Right ventricle myocardium superior (tissue), 1 donor: ENCODE measurements at regions not wholly inside any gene's neighbourhood (a gene's known extent, or its start where the extent isn't known, plus 50 kb on each side); places are given as distances from the start of the nearest gene placed in this dataset.
A peak's percentile ranks its signal among the peaks of the same experiment; 100 is the strongest.

Source experiments
- ATAC-seq: fragments of 200-7000 bp; cut with Tn5 transposase; one replicate; pipeline ENCODE4 v1.9.1; 2020; ENCODE audit warnings: mild to moderate bottlenecking; ENCODE audit not compliant: poor library complexity
- DNase-seq: peaks from one replicate; pipeline ENCODE4 v3.0.0-alpha.2; 2020
- intact Hi-C: fragments of 100-400 bp; cut with DNase I; formaldehyde crosslinking; loops from one replicate; pipeline ENCODE4 v1.11.2; 2022
- donor health status: DM: no; HTN: yes; CAD: no; lungs with severe emphysema.

DNA sequence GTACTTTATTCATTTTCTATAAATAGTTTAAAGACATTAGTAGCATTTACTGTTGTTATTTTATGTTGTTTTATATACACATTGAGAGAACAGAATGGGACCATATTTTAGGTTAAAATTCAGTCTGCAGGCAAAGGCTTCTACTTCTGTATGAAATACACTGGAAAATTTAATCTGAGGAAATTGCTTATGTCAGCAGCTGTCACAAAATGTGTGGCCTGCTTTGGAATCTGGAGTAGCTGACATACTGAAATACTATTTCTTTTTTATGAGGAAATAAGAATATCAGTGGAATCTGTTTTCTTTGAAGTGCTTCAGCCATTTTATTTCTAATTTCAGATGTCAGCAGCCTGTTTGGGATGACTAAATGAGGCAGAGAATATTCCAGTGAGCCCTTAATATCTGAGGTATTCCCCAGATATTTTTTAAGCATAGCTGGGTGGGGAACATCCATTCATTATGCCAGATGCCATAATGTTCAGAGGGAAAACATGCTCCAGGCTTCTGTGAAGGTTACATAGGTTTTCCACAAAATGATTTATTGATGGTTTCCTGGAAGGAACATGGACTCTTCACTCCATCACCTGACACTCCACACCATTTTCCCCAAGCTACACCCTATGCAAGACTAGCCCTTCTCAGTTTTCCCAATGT lies 267.1 kb downstream of the ARL4A start:
- no peak for ATAC-seq
- intact Hi-C loops: no loop called here
- DNase-seq: no peak

DNA sequence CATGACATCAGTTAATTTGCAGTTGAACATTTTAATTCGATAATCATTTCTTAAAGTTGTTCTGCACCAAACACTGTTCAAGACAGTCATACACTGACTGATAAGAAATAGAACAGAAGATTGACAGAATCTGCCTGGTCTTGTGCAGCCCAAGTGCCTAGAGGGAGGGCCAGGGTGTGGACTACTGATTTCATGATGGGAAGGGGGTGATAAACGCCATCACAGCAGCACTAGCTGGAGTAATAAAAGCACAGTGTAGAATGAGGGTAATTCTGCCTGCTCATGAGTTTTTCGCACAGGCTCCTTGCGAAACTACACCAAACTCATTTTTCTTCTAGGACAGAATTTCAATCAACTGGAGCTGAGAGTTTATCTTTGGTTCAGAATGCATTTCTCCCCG lies 270.1 kb downstream of the ARL4A start:
- no peak for DNase-seq
- intact Hi-C loops: no loop called here
- ATAC-seq: no peak

DNA sequence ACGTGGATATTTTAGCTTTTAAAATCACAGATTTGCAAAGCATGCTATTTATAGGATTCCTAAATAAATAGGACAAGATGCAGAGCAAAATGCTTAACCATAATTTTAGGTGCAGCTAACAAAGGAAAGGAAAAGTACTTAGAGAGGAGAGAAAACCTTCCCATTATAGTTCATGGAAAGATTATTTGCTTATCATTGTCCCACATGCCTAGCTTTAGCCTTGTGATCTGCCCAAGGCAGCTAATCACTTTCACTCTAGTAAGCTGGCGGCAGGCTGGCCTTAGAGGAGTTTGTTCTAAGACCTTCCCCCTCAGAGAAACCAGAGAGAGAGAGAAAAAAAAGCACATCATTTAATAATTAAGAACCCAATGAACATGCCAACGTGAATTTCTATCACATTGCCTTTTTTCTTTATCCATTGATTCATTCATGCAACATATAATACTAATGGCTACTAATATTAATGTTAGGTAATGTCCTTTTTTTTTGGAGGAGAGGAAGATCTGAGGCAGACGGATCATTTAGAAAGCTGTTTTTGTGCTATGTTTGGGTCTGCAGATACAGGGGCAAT lies 274.6 kb downstream of the ARL4A start:
- ATAC-seq (peak; percentile 74), DNase-seq (no peak)
- intact Hi-C loops: no loop called here

DNA sequence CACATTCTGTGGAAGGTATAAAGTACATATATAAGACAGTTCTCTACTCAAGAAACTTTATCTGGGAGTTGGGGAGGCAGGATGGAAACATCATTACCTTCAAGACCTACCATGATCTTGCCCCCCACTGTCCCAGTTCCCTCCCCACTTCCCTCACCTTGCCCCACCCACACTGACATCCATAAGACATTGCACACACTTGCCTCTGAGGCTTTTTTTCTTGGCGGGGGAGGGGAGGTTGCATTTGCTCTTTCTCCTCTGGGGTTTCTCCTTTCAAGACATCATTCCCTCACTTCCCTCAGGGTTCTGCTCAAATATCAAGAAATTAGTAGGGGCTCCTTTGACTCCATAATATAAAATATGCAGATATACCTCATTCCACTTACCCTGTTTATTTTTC lies 276.0 kb downstream of the ARL4A start:
- DNase-seq (no peak), ATAC-seq (no peak)
- intact Hi-C loops: no loop called here

DNA sequence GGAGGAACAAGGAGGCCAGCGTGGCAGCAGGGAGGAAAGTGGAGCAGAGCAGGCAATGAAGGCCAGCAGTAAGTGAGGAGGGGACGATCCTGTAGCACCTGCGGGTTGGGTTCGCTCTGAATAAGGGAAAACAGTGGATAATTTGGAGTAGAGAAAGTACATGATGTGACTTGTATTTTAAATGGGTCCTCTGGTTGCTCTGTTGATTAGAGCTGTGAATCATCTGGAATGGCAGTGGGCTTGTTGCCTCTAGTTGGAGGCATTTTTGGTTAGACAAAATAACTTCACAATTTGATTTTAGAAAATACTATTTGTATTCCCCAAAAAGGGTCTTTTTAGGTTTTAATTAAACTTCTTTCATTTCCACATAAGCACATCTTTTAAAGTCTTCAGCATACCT lies 277.4 kb downstream of the ARL4A start:
- ATAC-seq (no peak), DNase-seq (no peak)
- intact Hi-C loops: no loop called here

DNA sequence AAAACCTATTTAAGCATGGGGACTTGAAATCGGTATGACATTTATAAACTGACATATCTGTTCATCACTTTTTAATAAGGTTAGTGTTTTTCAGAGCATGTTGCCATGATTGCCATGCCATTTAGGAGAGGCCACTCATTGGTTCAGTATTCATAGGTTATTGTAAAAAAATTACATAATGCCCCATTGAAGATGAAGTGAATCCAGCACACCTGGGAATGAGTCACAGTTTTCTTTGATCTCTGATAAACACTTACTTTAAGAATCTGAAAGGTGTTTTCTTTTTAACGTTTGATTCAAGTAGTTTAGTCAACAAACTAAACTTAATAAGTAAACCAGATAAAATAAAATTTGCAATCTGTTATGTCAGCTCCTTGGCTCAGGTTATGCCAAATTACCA lies 278.3 kb downstream of the ARL4A start:
- intact Hi-C loops: no loop called here
- ATAC-seq (no peak), DNase-seq (no peak)

DNA sequence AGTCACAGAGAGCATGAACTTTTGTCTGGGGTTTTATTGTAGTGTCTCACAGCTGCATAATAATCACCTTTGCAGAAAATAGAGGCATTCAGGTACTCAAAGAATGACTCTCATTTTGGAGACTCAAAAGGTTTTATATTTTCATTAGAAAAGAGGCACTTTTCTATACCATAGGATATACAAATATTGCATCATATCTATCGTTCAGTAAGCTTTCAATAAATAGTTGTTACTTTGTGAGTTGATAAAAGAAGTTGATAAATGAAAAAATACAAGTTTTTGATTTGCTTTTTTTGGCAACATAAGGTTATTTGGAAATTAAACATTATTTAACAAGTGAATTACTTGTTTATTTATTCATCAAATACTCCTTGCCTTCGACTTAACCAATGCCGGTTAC lies 279.9 kb downstream of the ARL4A start:
- DNase-seq: no peak
- intact Hi-C loops: no loop called here
- ATAC-seq: no peak

DNA sequence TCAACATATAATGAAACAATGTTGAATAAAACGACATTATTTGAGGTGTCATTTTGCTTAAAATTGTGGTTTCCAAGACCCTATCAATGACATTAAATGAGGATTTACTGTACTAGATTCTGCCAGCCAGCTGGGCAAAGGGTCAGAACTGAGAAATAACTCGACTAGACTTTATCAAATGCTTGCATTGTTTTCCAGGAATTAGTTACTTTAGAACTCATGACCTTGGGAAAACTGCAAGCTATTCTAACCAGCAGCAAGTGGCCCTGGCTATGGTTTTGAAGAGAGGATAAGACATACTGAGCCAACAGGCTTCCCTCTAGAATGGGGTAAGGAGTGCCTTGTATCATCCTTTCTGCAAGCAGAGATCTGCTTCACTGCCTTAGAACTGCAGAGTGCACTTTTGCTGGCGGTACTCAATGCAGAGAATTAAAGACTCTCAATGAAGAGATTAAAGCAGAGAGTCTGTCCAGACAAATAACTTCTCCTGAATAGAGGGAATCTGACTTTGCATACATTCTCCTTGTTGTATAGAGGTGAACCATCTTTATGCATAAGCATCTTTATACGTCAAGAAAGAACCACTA lies 281.5 kb downstream of the ARL4A start:
- intact Hi-C loops: no loop called here
- ATAC-seq (no peak), DNase-seq (no peak)

DNA sequence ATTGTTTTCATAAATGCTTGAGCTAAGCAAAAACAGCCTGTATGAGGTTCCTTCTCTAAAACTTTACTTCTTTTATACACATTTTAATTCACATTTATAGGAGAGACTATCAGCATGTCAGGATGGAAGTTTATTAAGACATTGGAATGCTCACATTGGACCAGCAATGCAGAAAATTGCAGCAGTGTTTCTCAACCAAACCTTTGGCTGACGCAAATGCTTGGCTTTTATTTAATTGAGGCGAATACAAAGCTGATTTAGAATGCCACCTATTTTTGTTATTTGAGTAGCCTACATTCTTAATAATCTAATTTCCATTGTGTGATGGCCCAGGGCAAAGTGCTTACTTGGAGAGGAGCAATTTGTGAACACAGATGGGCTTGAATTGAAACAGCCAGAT lies 283.2 kb downstream of the ARL4A start:
- ATAC-seq (no peak), DNase-seq (no peak)
- intact Hi-C loops: no loop called here

DNA sequence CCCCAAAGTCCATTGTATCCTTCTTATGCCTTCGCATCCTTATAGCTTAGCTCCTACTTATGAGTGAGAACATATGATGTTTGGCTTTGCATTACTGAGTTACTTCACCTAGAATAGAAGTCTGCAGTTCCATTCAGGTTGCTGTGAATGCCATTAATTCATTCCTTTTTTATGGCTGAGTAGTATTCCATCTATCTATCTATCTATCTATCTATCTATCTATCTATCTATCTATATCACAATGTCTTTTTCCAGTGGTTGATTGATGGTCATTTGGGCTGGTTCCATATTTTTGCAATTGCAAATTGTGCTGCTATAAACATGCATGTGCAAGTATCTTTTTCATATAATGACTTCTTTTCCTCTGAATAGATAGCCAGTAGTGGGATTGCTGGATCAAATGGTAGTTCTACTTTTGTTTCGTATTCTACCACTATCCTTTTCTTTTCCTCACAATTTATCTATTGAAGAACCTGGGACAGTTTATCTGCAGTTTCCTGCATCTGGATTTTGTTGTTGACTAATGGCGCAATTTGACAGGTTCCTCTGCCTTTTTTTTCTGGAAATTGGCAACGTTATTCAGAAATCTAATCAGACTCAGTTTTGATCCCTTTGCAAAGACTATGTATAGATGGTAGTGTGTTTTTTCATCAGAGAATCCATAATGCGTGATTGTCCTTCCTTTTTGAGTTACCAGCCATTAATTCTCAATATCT lies 287.2 kb downstream of the ARL4A start:
- ATAC-seq: no peak
- intact Hi-C loops: no loop called here
- no peak for DNase-seq

DNA sequence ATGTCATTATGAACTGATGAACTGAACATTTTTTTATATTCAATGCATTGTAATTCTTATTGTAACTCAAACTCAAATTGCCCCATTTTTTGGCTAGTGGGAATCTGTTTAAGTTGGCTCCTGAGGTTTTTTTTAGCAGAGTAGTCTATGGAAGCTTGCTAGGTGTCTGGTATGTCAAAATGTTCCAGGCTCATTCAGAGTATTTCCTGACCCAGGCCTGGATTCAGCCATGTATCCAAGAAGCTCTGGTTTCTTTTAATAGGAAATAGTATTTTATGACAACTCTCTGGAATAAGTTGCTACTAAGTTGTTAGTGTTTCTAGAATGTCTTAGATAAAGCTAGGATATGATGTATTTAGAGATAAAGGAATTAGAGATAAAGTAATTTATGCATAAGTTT lies 288.0 kb downstream of the ARL4A start:
- DNase-seq (no peak), ATAC-seq (no peak)
- intact Hi-C loops: no loop called here

DNA sequence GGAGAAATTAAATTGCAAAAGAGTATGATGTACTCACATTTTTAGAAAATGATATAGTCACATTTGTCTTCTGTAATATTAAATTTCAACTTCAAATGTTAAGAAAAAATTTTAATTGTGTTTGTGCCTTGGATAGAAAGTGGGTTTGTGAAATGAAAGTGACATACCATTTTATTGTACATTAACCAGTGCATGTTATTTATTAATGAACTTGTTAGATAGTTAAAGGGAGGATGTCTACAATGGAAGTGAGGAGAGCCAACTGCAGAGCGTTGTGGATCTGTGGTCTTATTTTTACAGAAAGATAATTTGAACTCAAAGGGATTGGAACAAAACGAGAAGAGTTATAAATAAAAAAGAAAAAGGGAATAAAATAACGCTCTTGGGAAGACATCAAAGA lies 291.7 kb downstream of the ARL4A start:
- intact Hi-C loops: no loop called here
- no peak for DNase-seq
- no peak for ATAC-seq

DNA sequence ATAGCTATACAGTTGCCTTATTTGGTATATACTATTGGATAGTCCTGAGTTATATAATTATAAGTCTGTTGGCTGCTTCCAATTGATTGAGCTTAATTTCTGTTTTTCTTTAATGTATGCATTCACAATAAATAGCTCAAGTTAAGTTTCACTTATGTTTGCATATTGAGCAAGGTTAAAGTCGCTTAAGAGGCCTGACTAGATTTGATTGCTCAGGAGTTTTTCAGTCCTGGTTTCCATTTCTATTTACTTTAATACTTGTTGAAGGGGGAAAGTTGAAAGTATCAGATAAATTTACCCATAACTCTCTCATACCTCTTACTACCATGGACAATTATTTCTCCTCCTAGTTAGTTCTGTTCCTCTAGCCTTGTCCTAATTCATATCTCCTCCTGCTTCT lies 294.7 kb downstream of the ARL4A start:
- DNase-seq (no peak), ATAC-seq (no peak)
- intact Hi-C loops: no loop called here

DNA sequence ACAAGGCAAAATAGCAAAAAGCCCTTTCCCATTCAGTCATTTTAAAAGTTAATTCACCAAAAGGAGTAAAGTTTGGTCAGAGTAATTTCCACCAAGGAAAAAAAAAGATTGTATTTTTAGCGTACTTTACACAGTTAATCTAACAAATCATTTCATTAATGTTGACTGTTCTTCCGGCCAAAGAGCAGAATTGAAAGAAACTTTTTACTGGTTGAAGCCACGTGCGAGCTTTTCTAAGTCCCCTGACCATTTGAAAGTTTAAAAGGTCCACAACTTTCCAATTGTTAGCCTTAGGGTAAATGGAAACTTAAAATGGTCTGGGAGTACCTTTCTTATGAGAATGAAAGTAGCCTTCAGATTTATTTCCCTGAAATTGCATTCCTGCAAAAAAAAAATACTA lies 296.7 kb downstream of the ARL4A start:
- DNase-seq (no peak), ATAC-seq (no peak)
- intact Hi-C loops: no loop called here

DNA sequence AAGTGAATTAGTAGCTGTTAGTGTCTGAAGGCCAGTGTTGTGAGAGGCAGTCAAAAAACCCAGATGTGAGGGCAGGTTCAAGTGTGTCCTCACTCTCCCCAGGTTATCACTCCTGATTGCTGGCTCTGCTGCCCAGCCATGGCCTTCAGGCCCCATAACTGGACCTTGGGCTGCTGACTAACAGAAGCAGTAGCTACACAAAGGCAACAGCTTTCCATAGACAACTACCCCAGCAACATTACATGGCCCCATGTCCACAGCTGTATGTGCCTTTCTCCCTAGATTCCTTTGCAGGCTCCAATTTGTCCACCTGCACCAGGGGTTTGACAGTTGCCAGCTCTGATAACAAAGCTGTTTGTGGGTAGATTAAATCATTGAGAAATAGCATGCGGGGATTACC lies 297.8 kb downstream of the ARL4A start:
- intact Hi-C loops: no loop called here
- DNase-seq (no peak), ATAC-seq (no peak)

DNA sequence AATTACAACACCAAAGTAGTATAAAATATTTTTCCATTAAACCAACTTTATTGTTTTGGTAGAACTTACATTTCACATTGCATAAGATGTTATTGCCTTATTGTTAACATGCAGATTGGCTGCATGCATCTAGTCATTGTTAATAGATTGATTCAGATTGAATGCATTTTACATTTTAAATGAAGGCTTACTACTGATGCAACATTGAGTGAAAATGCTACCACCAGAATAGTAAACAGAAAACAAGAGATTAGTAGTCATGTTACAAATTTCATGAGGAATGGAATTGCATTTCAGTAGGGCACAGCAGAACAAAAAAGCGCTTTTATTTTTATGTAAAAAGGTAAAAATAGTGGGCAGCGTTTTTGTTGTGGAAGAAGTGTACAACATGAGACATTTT lies 298.3 kb downstream of the ARL4A start:
- intact Hi-C loops: no loop called here
- DNase-seq: no peak
- no peak for ATAC-seq

DNA sequence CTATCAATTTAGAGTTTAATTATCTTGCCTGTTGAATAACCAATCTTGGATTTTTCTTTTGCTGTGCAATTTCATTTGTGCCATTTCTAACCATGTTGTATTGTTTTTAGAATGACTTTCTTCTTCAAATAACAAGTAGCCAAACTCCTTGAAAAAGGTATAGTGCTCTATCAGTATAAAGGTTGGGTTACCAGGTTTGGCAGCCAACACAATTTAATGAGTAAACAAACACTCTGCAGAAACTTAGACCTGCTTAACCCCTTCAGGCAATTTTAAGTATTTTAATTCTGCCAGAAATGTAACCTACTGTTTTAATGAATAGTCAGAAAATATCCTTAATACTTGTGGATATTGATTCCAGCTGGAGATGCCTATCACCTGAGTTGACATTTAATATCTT lies 299.8 kb downstream of the ARL4A start:
- intact Hi-C loops: no loop called here
- DNase-seq (no peak), ATAC-seq (no peak)

DNA sequence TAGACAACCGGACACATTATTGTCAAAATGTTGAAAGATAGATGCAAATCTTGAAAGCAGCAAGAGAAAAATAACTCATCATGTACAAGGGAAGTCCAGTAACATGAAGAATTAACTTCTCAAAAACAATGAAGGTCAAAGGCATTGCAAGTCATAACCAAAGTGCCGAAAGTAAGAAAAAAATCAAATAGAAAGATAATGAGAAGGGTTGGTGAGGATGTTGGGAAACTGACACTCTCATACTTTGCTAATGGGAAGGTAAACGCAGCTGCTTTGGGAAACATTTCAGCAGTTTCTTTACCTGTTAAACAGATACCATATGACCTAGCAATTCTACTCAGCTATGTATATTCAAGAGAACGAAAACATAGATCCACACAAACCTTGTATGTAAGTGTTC lies 303.0 kb downstream of the ARL4A start:
- intact Hi-C loops: no loop called here
- DNase-seq (no peak), ATAC-seq (no peak)

DNA sequence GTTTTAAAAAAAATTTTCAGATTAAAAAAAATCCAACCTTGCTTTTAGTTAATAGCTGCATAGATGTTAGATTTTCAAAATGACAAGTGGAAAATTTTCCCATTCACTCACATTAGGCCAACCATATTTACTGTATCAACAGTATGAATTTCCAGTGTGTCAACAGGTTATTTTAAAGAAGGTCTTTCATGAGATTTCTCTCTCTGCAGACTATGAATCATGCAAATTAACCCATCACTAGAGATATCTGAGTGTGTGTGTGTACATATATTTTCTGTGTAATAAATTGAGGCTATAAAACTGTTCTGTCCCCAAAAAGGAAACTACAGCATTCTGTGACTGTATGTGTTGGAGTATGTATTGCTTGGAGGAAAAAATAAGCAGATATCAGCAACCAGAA lies 305.6 kb downstream of the ARL4A start:
- no peak for ATAC-seq
- intact Hi-C loops: no loop called here
- no peak for DNase-seq

DNA sequence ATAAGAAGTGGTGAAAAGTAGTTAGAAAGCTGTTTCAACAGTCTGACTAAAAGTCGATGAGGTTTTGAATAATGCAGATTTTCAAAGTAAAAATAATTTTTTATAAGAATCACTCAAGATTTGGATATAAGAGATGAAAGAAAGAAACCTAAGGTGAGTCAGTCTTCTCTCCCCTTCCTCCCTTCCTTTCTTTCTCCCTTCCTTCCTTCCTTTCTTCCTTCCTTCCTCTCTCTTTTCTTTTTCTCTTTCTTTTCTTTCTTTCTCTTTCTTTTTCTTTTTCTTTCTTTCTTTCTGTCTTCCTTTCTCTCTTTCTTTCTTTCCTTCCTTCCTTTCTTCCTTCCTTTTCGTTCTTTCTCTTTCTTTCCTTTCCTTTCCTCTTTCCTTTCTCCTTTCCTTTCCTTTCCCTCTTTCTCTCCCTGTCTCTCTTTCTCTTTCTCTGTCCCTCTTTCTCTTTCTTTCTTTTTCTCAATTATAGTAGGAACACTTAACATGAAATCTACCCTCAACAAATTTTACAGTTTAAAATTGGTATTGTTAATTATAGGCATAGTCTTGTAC lies 308.6 kb downstream of the ARL4A start:
- DNase-seq (no peak), ATAC-seq (no peak)
- intact Hi-C loops: no loop called here
